ENCODE measurements at regions not wholly inside any gene's neighbourhood (a gene's known extent, or its start where the extent isn't known, plus 50 kb on each side); places are given as distances from the start of the nearest gene placed in this dataset.

DNA sequence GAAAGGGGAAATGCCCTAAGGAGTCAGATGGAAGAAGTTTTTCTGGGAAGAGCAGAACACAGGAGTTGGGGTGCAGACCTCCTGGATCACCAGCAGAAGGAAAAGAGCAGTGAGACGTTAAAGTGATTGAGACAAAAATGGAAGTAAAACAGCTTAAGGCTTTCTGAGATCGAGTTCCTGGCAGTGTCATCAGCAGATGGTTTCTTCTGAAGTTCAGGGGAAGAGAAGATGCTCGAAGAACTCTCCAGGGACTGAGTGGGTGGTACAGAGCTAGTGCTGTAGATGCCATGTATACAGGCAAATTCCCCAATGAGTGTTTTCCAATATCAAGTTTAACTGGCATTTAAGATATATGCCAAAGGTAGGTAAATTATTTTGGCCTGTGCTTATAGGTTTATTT is 272.2 kb upstream of the KLF12 start:
- ChIA-PET POLR2A (no interaction called here), CTCF (no interaction called here)
- no peak overlapping the region for H3K27ac Mint-ChIP-seq
- no peaks in the 10 kb centered on the region for H3K4me1 Mint-ChIP-seq
- H3K36me3 Mint-ChIP-seq, result peaks cover 10% of the 10 kb centered on the region
- H3K27me3 Mint-ChIP-seq (ENCODE audit: low read depth), result no peaks in the 10 kb centered on the region
- no peak for DNase-seq (ENCODE audit: low spot score)
- peaks cover 32% of the 10 kb centered on the region for H3K9me3 Mint-ChIP-seq
- TF ChIP-seq, protein P1, sequence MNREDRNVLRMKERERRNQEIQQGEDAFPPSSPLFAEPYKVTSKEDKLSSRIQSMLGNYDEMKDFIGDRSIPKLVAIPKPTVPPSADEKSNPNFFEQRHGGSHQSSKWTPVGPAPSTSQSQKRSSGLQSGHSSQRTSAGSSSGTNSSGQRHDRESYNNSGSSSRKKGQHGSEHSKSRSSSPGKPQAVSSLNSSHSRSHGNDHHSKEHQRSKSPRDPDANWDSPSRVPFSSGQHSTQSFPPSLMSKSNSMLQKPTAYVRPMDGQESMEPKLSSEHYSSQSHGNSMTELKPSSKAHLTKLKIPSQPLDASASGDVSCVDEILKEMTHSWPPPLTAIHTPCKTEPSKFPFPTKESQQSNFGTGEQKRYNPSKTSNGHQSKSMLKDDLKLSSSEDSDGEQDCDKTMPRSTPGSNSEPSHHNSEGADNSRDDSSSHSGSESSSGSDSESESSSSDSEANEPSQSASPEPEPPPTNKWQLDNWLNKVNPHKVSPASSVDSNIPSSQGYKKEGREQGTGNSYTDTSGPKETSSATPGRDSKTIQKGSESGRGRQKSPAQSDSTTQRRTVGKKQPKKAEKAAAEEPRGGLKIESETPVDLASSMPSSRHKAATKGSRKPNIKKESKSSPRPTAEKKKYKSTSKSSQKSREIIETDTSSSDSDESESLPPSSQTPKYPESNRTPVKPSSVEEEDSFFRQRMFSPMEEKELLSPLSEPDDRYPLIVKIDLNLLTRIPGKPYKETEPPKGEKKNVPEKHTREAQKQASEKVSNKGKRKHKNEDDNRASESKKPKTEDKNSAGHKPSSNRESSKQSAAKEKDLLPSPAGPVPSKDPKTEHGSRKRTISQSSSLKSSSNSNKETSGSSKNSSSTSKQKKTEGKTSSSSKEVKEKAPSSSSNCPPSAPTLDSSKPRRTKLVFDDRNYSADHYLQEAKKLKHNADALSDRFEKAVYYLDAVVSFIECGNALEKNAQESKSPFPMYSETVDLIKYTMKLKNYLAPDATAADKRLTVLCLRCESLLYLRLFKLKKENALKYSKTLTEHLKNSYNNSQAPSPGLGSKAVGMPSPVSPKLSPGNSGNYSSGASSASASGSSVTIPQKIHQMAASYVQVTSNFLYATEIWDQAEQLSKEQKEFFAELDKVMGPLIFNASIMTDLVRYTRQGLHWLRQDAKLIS (CRISPR knock-in tag; IDR thresholded peaks at IDR 0.05; ENCODE audit: borderline replicate concordance), result no peak
- TF ChIP-seq, protein P2, sequence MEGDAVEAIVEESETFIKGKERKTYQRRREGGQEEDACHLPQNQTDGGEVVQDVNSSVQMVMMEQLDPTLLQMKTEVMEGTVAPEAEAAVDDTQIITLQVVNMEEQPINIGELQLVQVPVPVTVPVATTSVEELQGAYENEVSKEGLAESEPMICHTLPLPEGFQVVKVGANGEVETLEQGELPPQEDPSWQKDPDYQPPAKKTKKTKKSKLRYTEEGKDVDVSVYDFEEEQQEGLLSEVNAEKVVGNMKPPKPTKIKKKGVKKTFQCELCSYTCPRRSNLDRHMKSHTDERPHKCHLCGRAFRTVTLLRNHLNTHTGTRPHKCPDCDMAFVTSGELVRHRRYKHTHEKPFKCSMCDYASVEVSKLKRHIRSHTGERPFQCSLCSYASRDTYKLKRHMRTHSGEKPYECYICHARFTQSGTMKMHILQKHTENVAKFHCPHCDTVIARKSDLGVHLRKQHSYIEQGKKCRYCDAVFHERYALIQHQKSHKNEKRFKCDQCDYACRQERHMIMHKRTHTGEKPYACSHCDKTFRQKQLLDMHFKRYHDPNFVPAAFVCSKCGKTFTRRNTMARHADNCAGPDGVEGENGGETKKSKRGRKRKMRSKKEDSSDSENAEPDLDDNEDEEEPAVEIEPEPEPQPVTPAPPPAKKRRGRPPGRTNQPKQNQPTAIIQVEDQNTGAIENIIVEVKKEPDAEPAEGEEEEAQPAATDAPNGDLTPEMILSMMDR (IDR thresholded peaks at IDR 0.05), result no peak
- no peak for ATAC-seq
- no peak overlapping the region for H3K4me3 Mint-ChIP-seq

DNA sequence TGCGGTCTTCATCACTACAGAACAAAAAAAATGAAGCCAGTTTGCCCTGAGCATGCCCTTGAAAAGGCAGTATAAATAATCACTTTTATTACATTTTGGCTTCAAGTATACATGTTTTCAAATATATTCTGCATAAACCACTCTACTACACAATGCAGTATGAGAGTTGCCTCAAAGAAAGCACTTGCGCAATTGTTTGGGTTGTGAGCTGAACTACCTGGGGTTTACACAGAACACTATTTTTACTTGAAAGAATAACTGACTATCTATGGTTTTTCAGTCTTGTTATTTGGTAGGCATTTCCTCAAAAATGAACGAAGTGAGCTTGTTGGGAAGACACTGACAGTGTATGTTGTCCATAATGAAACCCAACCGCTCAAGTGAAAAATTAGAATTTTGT is 264.4 kb upstream of the KLF12 start:
- POLR2A ChIA-PET, result no interaction called here
- DNase-seq (ENCODE audit: low spot score), result no peak
- TF ChIP-seq ATF1 (CRISPR knock-in tag; IDR thresholded peaks at IDR 0.05) (no peak), ZNF423 (CRISPR knock-in tag; IDR thresholded peaks at IDR 0.05) (no peak), ZNF219 (CRISPR knock-in tag; IDR thresholded peaks at IDR 0.05; ENCODE audit: borderline replicate concordance) (no peak), ZNF671 (CRISPR knock-in tag; IDR thresholded peaks at IDR 0.05) (no peak)
- TF ChIP-seq, protein P3, sequence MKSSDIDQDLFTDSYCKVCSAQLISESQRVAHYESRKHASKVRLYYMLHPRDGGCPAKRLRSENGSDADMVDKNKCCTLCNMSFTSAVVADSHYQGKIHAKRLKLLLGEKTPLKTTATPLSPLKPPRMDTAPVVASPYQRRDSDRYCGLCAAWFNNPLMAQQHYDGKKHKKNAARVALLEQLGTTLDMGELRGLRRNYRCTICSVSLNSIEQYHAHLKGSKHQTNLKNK (CRISPR knock-in tag; IDR thresholded peaks at IDR 0.05), result no peak
- TF ChIP-seq, protein P4, sequence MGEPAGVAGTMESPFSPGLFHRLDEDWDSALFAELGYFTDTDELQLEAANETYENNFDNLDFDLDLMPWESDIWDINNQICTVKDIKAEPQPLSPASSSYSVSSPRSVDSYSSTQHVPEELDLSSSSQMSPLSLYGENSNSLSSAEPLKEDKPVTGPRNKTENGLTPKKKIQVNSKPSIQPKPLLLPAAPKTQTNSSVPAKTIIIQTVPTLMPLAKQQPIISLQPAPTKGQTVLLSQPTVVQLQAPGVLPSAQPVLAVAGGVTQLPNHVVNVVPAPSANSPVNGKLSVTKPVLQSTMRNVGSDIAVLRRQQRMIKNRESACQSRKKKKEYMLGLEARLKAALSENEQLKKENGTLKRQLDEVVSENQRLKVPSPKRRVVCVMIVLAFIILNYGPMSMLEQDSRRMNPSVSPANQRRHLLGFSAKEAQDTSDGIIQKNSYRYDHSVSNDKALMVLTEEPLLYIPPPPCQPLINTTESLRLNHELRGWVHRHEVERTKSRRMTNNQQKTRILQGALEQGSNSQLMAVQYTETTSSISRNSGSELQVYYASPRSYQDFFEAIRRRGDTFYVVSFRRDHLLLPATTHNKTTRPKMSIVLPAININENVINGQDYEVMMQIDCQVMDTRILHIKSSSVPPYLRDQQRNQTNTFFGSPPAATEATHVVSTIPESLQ (CRISPR knock-in tag; IDR thresholded peaks at IDR 0.05), result no peak
- Mint-ChIP-seq H3K27ac (no peak overlapping the region), H3K4me3 (no peak overlapping the region), H3K36me3 (peaks cover 10% of the 10 kb centered on the region), H3K27me3 (ENCODE audit: low read depth) (no peaks in the 10 kb centered on the region), H3K9me3 (peaks cover 24% of the 10 kb centered on the region), H3K4me1 (no peaks in the 10 kb centered on the region)
- no peak for ATAC-seq
- CTCF ChIA-PET, result no interaction called here

DNA sequence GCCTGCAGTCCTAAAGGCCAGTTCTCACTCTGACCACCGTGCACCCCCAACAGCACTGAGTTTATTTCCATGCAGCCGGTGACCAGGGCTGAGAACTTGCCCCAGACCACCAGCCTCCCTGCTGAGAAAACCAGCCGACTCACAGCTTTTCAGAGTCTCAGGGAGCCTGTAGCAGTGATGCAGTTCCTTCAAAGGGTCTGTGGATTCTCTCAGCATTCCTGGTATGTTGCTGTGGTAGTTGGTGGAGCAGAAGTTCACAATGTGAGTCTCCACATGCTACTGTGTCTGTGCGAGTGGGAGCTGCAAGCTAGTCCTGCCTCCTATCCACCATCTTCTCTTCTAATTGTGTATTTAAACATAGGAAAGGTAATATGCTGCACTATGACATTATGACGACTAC is 254.9 kb upstream of the KLF12 start:
- H3K27me3 Mint-ChIP-seq (ENCODE audit: low read depth), result no peaks in the 10 kb centered on the region
- peaks cover 20% of the 10 kb centered on the region for H3K36me3 Mint-ChIP-seq
- DNase-seq (ENCODE audit: low spot score), result no peak
- no peak; the same call in 1 of the 2 replicates for ATAC-seq
- ChIA-PET POLR2A (no interaction called here), CTCF (no interaction called here)
- no peak overlapping the region for H3K4me3 Mint-ChIP-seq
- H3K4me1 Mint-ChIP-seq, result peaks cover 9% of the 10 kb centered on the region
- no peak overlapping the region for H3K27ac Mint-ChIP-seq
- H3K9me3 Mint-ChIP-seq, result peaks cover 51% of the 10 kb centered on the region
- TF ChIP-seq NR2C2 (CRISPR knock-in tag; IDR thresholded peaks at IDR 0.05) (no peak), NFE2L1 (CRISPR knock-in tag; IDR thresholded peaks at IDR 0.05) (no peak), RORB (CRISPR knock-in tag; IDR thresholded peaks at IDR 0.05) (no peak), ZNF423 (CRISPR knock-in tag; IDR thresholded peaks at IDR 0.05) (no peak), NFATC4 (CRISPR knock-in tag; IDR thresholded peaks at IDR 0.05) (no peak), TCF7 (CRISPR knock-in tag; IDR thresholded peaks at IDR 0.05; ENCODE audit: low read depth) (no peak), TP53 (CRISPR knock-in tag; IDR thresholded peaks at IDR 0.05) (no peak), GABPB1 (CRISPR knock-in tag; IDR thresholded peaks at IDR 0.05) (no peak), ESRRA (CRISPR knock-in tag; IDR thresholded peaks at IDR 0.05; ENCODE audit: borderline replicate concordance) (no peak)
- TF ChIP-seq, protein P4 (CRISPR knock-in tag; IDR thresholded peaks at IDR 0.05), result no peak
- TF ChIP-seq, protein P5, sequence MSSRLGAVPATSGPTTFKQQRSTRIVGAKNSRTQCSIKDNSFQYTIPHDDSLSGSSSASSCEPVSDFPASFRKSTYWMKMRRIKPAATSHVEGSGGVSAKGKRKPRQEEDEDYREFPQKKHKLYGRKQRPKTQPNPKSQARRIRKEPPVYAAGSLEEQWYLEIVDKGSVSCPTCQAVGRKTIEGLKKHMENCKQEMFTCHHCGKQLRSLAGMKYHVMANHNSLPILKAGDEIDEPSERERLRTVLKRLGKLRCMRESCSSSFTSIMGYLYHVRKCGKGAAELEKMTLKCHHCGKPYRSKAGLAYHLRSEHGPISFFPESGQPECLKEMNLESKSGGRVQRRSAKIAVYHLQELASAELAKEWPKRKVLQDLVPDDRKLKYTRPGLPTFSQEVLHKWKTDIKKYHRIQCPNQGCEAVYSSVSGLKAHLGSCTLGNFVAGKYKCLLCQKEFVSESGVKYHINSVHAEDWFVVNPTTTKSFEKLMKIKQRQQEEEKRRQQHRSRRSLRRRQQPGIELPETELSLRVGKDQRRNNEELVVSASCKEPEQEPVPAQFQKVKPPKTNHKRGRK (CRISPR knock-in tag; IDR thresholded peaks at IDR 0.05; ENCODE audit: borderline replicate concordance), result no peak
- TF ChIP-seq, protein P6, sequence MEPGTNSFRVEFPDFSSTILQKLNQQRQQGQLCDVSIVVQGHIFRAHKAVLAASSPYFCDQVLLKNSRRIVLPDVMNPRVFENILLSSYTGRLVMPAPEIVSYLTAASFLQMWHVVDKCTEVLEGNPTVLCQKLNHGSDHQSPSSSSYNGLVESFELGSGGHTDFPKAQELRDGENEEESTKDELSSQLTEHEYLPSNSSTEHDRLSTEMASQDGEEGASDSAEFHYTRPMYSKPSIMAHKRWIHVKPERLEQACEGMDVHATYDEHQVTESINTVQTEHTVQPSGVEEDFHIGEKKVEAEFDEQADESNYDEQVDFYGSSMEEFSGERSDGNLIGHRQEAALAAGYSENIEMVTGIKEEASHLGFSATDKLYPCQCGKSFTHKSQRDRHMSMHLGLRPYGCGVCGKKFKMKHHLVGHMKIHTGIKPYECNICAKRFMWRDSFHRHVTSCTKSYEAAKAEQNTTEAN (CRISPR knock-in tag; IDR thresholded peaks at IDR 0.05), result no peak
- TF ChIP-seq, protein P7, sequence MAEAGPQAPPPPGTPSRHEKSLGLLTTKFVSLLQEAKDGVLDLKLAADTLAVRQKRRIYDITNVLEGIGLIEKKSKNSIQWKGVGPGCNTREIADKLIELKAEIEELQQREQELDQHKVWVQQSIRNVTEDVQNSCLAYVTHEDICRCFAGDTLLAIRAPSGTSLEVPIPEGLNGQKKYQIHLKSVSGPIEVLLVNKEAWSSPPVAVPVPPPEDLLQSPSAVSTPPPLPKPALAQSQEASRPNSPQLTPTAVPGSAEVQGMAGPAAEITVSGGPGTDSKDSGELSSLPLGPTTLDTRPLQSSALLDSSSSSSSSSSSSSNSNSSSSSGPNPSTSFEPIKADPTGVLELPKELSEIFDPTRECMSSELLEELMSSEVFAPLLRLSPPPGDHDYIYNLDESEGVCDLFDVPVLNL (CRISPR knock-in tag; IDR thresholded peaks at IDR 0.05; ENCODE audit: borderline replicate concordance, low read depth), result no peak

Measured in WTC11 (cell line).